Gastrocnemius medialis (tissue), 4 donors: ENCODE measurements at regions not wholly inside any gene's neighbourhood (a gene's known extent, or its start where the extent isn't known, plus 50 kb on each side); places are given as distances from the start of the nearest gene placed in this dataset.
"Not testable (repeated sequence)": the region's sequence is repeated elsewhere in the genome, so short reads cannot be mapped to it uniquely, and the experiment has no call there.

Experiments used
- ATAC-seq, 2 donors: fragments of 150-250 bp; one replicate each; pipeline ENCODE4 v1.9.1; 2016
- DNase-seq, 2 donors: peaks; one replicate each; pipeline ENCODE4 v3.0.0-alpha.2; 2019
- H3K27ac ChIP-seq, 4 donors: fragments of 200-600 bp; sonication (generic); 1 replicate in 1 of 4; 2 replicates in 3 of 4; pipeline ENCODE4 v1.5.1; 2016 to 2018; ENCODE audit warnings: mild to moderate bottlenecking in 2 of 4, moderate library complexity in 1 of 4
- H3K27me3 ChIP-seq, 3 donors: fragments of 200-600 bp; sonication (generic) in 2 of 3; 1 replicate in 1 of 3; 2 replicates in 2 of 3; pipeline versions ENCODE4 v1.5.1 to v1.6.0; 2016 to 2019; ENCODE audit warnings: mild to moderate bottlenecking in 1 of 3, moderate library complexity in 1 of 3
- H3K36me3 ChIP-seq, 2 donors: fragments of 200-600 bp; sonication (generic) in 1 of 2; one replicate each; pipeline ENCODE4 v1.5.1; 2017 to 2018
- H3K4me1 ChIP-seq, 2 donors: fragments of 200-600 bp; sonication (generic) in 1 of 2; one replicate each; pipeline ENCODE4 v1.5.1; 2016 to 2017; ENCODE audit warnings: mild to moderate bottlenecking in 2 of 2
- H3K4me3 ChIP-seq, 4 donors: fragments of 200-600 bp; sonication (generic) in 3 of 4; 1 replicate in 1 of 4; 2 replicates in 3 of 4; pipeline ENCODE4 v1.5.1; 2016 to 2019; ENCODE audit warnings: mild to moderate bottlenecking in 2 of 4
- H3K9me3 ChIP-seq, 3 donors: fragments of 200-600 bp; sonication (generic) in 2 of 3; 1 replicate in 1 of 3; 2 replicates in 2 of 3; pipeline ENCODE4 v1.5.1; 2016 to 2019
- CTCF ChIP-seq, 5 experiments: fragments of 450-650 bp in 3 of 5; fragments of 200-600 bp in 2 of 5; sonication (generic) in 2 of 5; IDR thresholded peaks in 4 of 5; conservative IDR thresholded peaks in 1 of 5; 1 replicate in 4 of 5; 2 replicates in 1 of 5; pipeline ENCODE4 v1.5.1; 2016 to 2019; ENCODE audit warnings: antibody characterized with exemption in 5 of 5, mild to moderate bottlenecking in 3 of 5, moderate library complexity in 3 of 5
- POLR2A ChIP-seq, 2 donors: fragments of 450-650 bp; IDR thresholded peaks; one replicate each; pipeline ENCODE4 v1.6.1; 2017; ENCODE audit warnings: antibody characterized with exemption in 2 of 2, mild to moderate bottlenecking in 2 of 2, moderate library complexity in 2 of 2
- in situ Hi-C, 4 donors: fragments of 200-750 bp; cut with MboI; loops; one replicate each; pipeline versions ENCODE4 v1.15.0 to v1.8.0; 2017; ENCODE audit warnings: low sequenced_read_pairs in 4 of 4
- intact Hi-C: fragments of 100-400 bp; cut with DNase I; formaldehyde crosslinking; loops from one replicate; pipeline ENCODE4 v1.15.1; 2023; ENCODE audit warnings: low total_unique reads

GRCh38 chr2:82027921-82028615, 1723.5 kb upstream of the LRRTM1 start:
- in situ Hi-C loops, result no loop called here
- no peak for ATAC-seq
- H3K27ac ChIP-seq, result no peak overlapping the region
- no peaks in the 10 kb centered on the region for H3K9me3 ChIP-seq
- H3K4me3 ChIP-seq, result no peak overlapping the region
- H3K4me1 ChIP-seq, result peaks cover 0 to 5% of the 10 kb centered on the region in 2 donors
- TF ChIP-seq POLR2A (IDR thresholded peaks at IDR 0.05) (no peak), CTCF (IDR thresholded peaks at IDR 0.05 in 4 of 5, conservative IDR thresholded peaks at IDR 0.05 in 1 of 5) (no peak)
- intact Hi-C loops, result no loop called here
- no peak for DNase-seq
- H3K36me3 ChIP-seq, result no peaks in the 10 kb centered on the region
- no peaks in the 10 kb centered on the region for H3K27me3 ChIP-seq

GRCh38 chr2:82023710-82024109, 1719.2 kb upstream of the LRRTM1 start:
- in situ Hi-C loops (no loop called here), intact Hi-C loops (no loop called here)
- H3K4me1 ChIP-seq, result peaks cover 0 to 5% of the 10 kb centered on the region in 2 donors
- H3K27me3 ChIP-seq, result no peaks in the 10 kb centered on the region
- ATAC-seq (no peak), DNase-seq (no peak)
- no peaks in the 10 kb centered on the region for H3K9me3 ChIP-seq
- H3K4me3 ChIP-seq, result no peak overlapping the region
- no peaks in the 10 kb centered on the region for H3K36me3 ChIP-seq
- TF ChIP-seq CTCF (IDR thresholded peaks at IDR 0.05 in 4 of 5, conservative IDR thresholded peaks at IDR 0.05 in 1 of 5), result no peak
- no peak for TF ChIP-seq POLR2A (IDR thresholded peaks at IDR 0.05)
- no peak overlapping the region for H3K27ac ChIP-seq

- no peak for ATAC-seq
- Histone ChIP-seq H3K36me3 (no peaks in the 10 kb centered on the region), H3K27me3 (no peaks in the 10 kb centered on the region), H3K4me1 (no peaks in the 10 kb centered on the region), H3K9me3 (no peaks in the 10 kb centered on the region), H3K27ac (no peak overlapping the region), H3K4me3 (no peak overlapping the region)
- in situ Hi-C loops, result no loop called here
- intact Hi-C loops, result no loop called here
- no peak for DNase-seq
- no peak for TF ChIP-seq POLR2A (IDR thresholded peaks at IDR 0.05)
- TF ChIP-seq CTCF (IDR thresholded peaks at IDR 0.05 in 4 of 5, conservative IDR thresholded peaks at IDR 0.05 in 1 of 5), result no peak
Observed at GRCh38 chr2:82013641-82014040, 1709.1 kb upstream of the LRRTM1 start.

- Histone ChIP-seq H3K36me3 (no peaks in the 10 kb centered on the region), H3K27ac (no peak overlapping the region), H3K27me3 (no peaks in the 10 kb centered on the region), H3K4me1 (no peaks in the 10 kb centered on the region), H3K4me3 (no peak overlapping the region), H3K9me3 (no peaks in the 10 kb centered on the region)
- intact Hi-C loops, result no loop called here
- no peak for DNase-seq
- no peak for ATAC-seq
- TF ChIP-seq CTCF (IDR thresholded peaks at IDR 0.05 in 4 of 5, conservative IDR thresholded peaks at IDR 0.05 in 1 of 5) (no peak), POLR2A (IDR thresholded peaks at IDR 0.05) (no peak)
- in situ Hi-C loops, result no loop called here
Observed at GRCh38 chr2:82007071-82007664, 1702.6 kb upstream of the LRRTM1 start.

GRCh38 chr2:82005889-82006288, 1701.3 kb upstream of the LRRTM1 start:
- H3K4me3 ChIP-seq, H3K36me3 ChIP-seq, H3K27me3 ChIP-seq, H3K9me3 ChIP-seq, H3K4me1 ChIP-seq, intact Hi-C loops, DNase-seq, in situ Hi-C loops, ATAC-seq, H3K27ac ChIP-seq: not testable (repeated sequence)
